ENCODE measurements at regions not wholly inside any gene's neighbourhood (a gene's known extent, or its start where the extent isn't known, plus 50 kb on each side); places are given as distances from the start of the nearest gene placed in this dataset.

DNA sequence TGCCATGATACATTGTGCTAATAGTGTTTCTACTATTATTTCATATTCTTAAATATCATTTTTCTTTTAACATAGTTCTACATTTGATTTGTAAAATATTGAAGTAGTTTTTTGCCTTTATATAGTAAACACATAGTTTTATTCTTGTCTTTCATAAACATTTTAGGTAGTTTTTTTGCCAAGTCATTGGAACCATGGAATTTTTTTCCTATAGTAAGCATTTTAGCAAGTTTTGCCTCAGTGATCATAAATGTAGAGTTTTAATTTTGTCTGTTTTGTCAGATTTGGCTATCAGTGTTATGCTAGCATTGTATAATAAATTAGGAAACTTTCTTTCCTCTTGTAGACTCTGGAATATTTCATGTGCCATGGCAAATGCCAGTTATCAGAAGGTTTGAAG lies 137.1 kb upstream of the LPAR1 start:
- TF ChIP-seq POLR2AphosphoS5 (IDR thresholded peaks at IDR 0.05; ENCODE audit: insufficient read depth, low read depth, low read length) (no peak), POLR2A (IDR thresholded peaks at IDR 0.05; ENCODE audit: low read depth, low read length) (no peak), EZH2 (IDR thresholded peaks at IDR 0.05; ENCODE audit: borderline replicate concordance, low read depth, low read length, severe bottlenecking) (no peak), GATA2 (IDR thresholded peaks at IDR 0.05; ENCODE audit: insufficient read depth, insufficient read length, low read depth, low read length) (no peak), JUN (IDR thresholded peaks at IDR 0.05; ENCODE audit: borderline replicate concordance, insufficient read depth, insufficient read length, low read depth) (no peak)
- TF ChIP-seq, protein P1, sequence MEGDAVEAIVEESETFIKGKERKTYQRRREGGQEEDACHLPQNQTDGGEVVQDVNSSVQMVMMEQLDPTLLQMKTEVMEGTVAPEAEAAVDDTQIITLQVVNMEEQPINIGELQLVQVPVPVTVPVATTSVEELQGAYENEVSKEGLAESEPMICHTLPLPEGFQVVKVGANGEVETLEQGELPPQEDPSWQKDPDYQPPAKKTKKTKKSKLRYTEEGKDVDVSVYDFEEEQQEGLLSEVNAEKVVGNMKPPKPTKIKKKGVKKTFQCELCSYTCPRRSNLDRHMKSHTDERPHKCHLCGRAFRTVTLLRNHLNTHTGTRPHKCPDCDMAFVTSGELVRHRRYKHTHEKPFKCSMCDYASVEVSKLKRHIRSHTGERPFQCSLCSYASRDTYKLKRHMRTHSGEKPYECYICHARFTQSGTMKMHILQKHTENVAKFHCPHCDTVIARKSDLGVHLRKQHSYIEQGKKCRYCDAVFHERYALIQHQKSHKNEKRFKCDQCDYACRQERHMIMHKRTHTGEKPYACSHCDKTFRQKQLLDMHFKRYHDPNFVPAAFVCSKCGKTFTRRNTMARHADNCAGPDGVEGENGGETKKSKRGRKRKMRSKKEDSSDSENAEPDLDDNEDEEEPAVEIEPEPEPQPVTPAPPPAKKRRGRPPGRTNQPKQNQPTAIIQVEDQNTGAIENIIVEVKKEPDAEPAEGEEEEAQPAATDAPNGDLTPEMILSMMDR (IDR thresholded peaks at IDR 0.05; ENCODE audit: extremely low read depth in 1 of 2, insufficient read depth in 1 of 2, low read depth in 1 of 2, low read length in 2 of 2), result no peak
- TF ChIP-seq, protein P2, sequence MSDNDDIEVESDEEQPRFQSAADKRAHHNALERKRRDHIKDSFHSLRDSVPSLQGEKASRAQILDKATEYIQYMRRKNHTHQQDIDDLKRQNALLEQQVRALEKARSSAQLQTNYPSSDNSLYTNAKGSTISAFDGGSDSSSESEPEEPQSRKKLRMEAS (IDR thresholded peaks at IDR 0.05; ENCODE audit: insufficient read depth, insufficient read length), result no peak

Measured in endothelial cell of umbilical vein (primary cell).